Type B pancreatic cell (in vitro differentiated cells): ENCODE measurements at regions not wholly inside any gene's neighbourhood (a gene's known extent, or its start where the extent isn't known, plus 50 kb on each side); places are given as distances from the start of the nearest gene placed in this dataset.

Source experiments
- DNase-seq: peaks from one replicate; pipeline ENCODE4 v3.0.0; 2021; ENCODE audit warnings: mixed read lengths; ENCODE audit not compliant: unreplicated experiment; ENCODE audit errors: extremely low spot score
- H3K27ac Mint-ChIP-seq: 2 replicates; pipeline ENCODE4 v1.8.0; 2021; ENCODE audit warnings: mild to moderate bottlenecking, mixed read lengths
- H3K27me3 Mint-ChIP-seq: 2 replicates; pipeline ENCODE4 v1.8.0; 2021; ENCODE audit warnings: mixed read lengths
- H3K36me3 Mint-ChIP-seq: 2 replicates; pipeline ENCODE4 v1.8.0; 2021; ENCODE audit warnings: mixed read lengths
- H3K4me1 Mint-ChIP-seq: one replicate; pipeline ENCODE4 v1.8.0; 2021; ENCODE audit warnings: mixed read lengths; ENCODE audit not compliant: unreplicated experiment
- H3K4me3 Mint-ChIP-seq: 2 replicates; pipeline ENCODE4 v1.8.0; 2021; ENCODE audit warnings: mild to moderate bottlenecking, mixed read lengths
- H3K9me3 Mint-ChIP-seq: 2 replicates; pipeline ENCODE4 v1.8.0; 2021; ENCODE audit warnings: mixed read lengths
- TF ChIP-seq, protein P1 (sequence below): fragments of 200-600 bp; sonication (generic); conservative IDR thresholded peaks from 2 replicates; pipeline ENCODE4 v1.5.0; 2021; ENCODE audit warnings: antibody characterized with exemption, mild to moderate bottlenecking

DNA sequence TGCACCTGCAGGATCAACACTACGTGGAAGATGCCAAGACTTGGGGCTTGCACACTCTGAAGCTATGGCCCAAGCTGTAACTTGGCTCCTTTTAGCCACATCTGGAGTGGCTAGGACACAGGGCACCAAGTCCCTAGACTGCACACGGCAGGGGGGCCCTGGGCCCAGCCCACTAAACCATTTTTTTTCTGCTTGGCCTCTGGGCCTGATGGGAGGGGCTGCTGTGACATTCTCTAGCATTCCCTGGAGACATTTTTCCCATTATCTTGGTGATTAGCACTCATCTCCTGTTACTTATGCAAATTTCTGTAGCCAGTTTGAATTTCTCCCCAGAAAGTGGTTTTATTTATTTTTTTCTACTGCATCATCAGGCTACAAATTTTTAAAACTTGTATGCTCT is 1080.7 kb downstream of the LRFN5 start:
- TF ChIP-seq, protein P1, sequence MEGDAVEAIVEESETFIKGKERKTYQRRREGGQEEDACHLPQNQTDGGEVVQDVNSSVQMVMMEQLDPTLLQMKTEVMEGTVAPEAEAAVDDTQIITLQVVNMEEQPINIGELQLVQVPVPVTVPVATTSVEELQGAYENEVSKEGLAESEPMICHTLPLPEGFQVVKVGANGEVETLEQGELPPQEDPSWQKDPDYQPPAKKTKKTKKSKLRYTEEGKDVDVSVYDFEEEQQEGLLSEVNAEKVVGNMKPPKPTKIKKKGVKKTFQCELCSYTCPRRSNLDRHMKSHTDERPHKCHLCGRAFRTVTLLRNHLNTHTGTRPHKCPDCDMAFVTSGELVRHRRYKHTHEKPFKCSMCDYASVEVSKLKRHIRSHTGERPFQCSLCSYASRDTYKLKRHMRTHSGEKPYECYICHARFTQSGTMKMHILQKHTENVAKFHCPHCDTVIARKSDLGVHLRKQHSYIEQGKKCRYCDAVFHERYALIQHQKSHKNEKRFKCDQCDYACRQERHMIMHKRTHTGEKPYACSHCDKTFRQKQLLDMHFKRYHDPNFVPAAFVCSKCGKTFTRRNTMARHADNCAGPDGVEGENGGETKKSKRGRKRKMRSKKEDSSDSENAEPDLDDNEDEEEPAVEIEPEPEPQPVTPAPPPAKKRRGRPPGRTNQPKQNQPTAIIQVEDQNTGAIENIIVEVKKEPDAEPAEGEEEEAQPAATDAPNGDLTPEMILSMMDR, result no peak
- Mint-ChIP-seq H3K27ac (no peak overlapping the region), H3K36me3 (no peaks in the 10 kb centered on the region), H3K27me3 (peaks cover 3% of the 10 kb centered on the region), H3K9me3 (no peaks in the 10 kb centered on the region), H3K4me1 (no peaks in the 10 kb centered on the region), H3K4me3 (no peak overlapping the region)
- no peak for DNase-seq

DNA sequence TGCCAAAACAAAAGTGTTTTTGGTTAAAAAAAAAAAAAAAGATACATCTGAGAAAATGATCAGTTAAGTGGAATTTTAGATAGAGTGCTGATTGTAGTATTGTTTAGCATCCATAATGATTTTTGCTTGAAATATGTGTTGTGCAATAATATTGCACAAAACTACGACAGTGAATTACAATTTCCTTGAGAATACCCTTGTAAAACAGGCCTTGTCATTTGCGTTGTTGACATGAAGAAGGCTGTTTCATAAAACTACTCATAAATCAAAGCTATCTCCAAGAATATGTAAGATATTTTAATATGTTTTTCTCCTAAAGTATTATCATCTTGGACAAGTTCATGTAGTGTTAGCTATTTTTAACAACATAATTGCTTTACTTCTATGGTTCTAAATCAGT is 1077.0 kb downstream of the LRFN5 start:
- Mint-ChIP-seq H3K9me3 (no peaks in the 10 kb centered on the region), H3K36me3 (no peaks in the 10 kb centered on the region), H3K27ac (no peak overlapping the region), H3K4me3 (no peak overlapping the region), H3K27me3 (no peaks in the 10 kb centered on the region), H3K4me1 (no peaks in the 10 kb centered on the region)
- DNase-seq, result no peak
- TF ChIP-seq, protein P1, result no peak

DNA sequence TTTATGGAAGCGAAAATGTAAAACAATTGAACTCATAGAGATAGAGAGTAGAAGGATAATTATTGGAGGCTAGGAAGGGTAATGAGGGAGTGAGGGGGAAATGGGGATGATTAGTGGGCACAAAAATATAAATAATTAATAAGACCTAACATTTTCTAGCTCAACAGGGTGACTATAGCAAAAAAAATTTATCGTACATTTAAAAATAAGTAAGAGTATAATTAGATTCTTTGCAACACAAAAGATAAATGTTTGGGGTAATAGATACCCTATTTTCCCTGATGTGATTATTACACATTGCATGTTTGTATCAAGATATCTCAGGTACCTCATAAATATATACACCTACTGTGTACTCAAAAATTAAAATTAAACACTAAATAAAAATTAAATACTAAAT is 1070.0 kb downstream of the LRFN5 start:
- Mint-ChIP-seq H3K27ac (no peak overlapping the region), H3K4me3 (no peak overlapping the region), H3K4me1 (no peaks in the 10 kb centered on the region), H3K36me3 (no peaks in the 10 kb centered on the region), H3K27me3 (no peaks in the 10 kb centered on the region), H3K9me3 (no peaks in the 10 kb centered on the region)
- TF ChIP-seq, protein P1, result no peak
- DNase-seq, result no peak

DNA sequence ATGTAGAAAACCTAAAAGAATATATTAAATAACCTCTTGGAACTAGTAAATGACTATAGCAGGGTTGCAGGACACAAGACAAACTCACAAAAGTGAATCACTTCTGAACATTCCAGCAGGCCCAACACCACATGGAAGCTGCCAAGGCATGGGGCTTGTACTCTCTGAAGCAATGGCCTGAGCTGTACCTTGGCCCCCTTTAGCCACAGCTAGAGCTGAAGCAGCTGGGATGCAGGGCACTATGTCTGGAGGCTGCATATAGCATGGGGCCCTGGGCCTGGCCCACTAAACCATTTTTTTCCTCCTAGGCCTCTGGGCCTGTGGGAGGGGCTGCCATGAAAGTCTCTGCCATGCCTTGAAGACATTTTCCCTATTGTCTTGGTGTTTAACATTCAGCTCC is 1067.3 kb downstream of the LRFN5 start:
- no peaks in the 10 kb centered on the region for H3K27me3 Mint-ChIP-seq
- no peak for DNase-seq
- H3K4me3 Mint-ChIP-seq, result no peak overlapping the region
- TF ChIP-seq, protein P1, result no peak
- no peak overlapping the region for H3K27ac Mint-ChIP-seq
- no peaks in the 10 kb centered on the region for H3K36me3 Mint-ChIP-seq
- H3K4me1 Mint-ChIP-seq, result no peaks in the 10 kb centered on the region
- no peaks in the 10 kb centered on the region for H3K9me3 Mint-ChIP-seq

DNA sequence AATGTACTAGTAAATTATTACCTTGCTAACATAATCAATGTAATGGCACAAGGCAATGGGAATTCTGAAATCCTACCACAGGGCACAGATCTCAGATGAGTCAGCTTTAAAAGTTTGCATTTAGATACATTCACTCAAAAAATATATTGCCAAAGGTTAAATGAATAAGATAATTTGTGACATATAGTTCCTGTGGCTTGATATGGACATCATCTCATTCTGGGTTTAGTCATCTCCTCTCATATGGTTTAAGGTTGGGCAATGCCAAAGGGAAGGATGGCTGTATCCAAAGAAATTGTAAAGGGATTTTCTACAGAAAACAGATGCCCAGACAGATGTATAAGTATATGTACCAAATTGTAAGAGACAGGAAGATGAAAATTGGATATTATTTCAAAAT is 1065.0 kb downstream of the LRFN5 start:
- TF ChIP-seq, protein P1, result no peak
- DNase-seq, result no peak
- Mint-ChIP-seq H3K9me3 (no peaks in the 10 kb centered on the region), H3K4me1 (no peaks in the 10 kb centered on the region), H3K27me3 (no peaks in the 10 kb centered on the region), H3K4me3 (no peak overlapping the region), H3K27ac (no peak overlapping the region), H3K36me3 (no peaks in the 10 kb centered on the region)

DNA sequence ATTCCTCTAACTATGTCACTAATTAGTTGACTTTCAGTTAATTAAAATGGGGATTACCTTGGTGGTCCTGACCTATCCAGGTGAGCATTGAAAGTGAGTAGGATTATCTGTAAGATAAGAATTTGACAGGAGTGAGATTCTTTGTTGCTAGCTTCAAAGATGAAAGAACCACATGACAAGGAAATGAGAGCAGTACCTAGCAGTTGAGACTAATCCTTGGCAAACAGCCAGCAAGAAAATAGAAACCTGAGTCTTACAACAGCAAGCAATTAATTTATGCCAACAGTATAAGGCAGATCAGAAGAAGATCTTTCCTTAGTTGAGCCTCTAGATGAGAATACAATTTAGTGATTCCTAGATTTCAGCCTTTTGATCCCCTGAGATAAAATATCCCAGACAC is 1058.4 kb downstream of the LRFN5 start:
- Mint-ChIP-seq H3K4me1 (peaks cover 10% of the 10 kb centered on the region), H3K9me3 (peaks cover 11% of the 10 kb centered on the region), H3K27ac (no peak overlapping the region), H3K27me3 (no peaks in the 10 kb centered on the region), H3K4me3 (no peak overlapping the region), H3K36me3 (peaks cover 4% of the 10 kb centered on the region)
- no peak for DNase-seq
- TF ChIP-seq, protein P1, result no peak
